GM12864 (cell line): ENCODE measurements at regions not wholly inside any gene's neighbourhood (a gene's known extent, or its start where the extent isn't known, plus 50 kb on each side); places are given as distances from the start of the nearest gene placed in this dataset.

Experiments
- DNase-seq: peaks from one replicate; pipeline ENCODE4 v3.0.0-alpha.2; 2011; ENCODE audit warnings: low read depth
- H3K4me3 ChIP-seq: 2 replicates; pipeline ENCODE4 v1.5.1; 2011; ENCODE audit warnings: mild to moderate bottlenecking, low read depth, low read length, control low read depth
- TF ChIP-seq, protein P1 (sequence below): IDR thresholded peaks from 2 replicates; pipeline ENCODE4 v1.5.1; 2011; ENCODE audit warnings: low read depth, mild to moderate bottlenecking, moderate library complexity, low read length, control low read depth, inconsistent platforms; ENCODE audit errors: missing control alignments

DNA sequence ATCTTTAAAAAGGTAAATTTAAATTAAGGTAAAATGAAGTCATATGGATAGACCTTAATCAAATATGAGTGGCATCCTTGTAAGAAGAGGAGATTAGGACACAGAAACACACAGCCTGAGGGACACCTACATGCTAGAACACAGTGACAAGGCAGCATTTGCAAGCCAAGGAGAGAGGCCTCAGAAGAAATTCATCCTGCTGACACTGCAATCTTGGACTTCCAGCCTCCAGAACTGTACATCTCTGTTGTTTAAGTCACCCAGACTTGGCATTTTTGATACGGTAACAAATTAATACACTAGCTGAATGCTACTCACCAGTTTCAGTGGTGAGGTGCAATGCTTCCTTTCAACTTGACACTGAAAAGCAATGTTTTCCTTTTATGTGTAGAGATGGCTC is 305.0 kb downstream of the TDRD15 start:
- TF ChIP-seq, protein P1, sequence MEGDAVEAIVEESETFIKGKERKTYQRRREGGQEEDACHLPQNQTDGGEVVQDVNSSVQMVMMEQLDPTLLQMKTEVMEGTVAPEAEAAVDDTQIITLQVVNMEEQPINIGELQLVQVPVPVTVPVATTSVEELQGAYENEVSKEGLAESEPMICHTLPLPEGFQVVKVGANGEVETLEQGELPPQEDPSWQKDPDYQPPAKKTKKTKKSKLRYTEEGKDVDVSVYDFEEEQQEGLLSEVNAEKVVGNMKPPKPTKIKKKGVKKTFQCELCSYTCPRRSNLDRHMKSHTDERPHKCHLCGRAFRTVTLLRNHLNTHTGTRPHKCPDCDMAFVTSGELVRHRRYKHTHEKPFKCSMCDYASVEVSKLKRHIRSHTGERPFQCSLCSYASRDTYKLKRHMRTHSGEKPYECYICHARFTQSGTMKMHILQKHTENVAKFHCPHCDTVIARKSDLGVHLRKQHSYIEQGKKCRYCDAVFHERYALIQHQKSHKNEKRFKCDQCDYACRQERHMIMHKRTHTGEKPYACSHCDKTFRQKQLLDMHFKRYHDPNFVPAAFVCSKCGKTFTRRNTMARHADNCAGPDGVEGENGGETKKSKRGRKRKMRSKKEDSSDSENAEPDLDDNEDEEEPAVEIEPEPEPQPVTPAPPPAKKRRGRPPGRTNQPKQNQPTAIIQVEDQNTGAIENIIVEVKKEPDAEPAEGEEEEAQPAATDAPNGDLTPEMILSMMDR: no peak
- H3K4me3 ChIP-seq: no peak overlapping the region
- no peak for DNase-seq

DNA sequence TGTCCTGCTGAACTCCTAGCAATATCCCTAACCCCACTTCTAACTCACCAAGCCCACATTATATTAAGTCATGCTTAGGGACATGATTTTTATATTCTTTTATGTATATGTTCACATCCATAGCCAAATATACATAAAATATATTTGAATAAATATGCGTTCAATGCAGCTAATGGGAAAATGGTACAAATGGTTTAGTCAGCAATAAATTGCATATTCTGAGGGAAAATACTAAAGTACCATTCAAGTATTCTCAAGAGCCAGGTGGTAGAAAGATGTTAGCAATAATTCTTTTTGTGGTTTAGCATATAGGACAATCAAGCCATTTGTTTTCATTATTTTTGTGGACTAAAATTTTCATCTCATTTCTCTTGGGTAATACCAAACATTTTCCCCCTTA is 306.0 kb downstream of the TDRD15 start:
- TF ChIP-seq, protein P1: no peak
- H3K4me3 ChIP-seq: no peak overlapping the region
- DNase-seq: no peak

DNA sequence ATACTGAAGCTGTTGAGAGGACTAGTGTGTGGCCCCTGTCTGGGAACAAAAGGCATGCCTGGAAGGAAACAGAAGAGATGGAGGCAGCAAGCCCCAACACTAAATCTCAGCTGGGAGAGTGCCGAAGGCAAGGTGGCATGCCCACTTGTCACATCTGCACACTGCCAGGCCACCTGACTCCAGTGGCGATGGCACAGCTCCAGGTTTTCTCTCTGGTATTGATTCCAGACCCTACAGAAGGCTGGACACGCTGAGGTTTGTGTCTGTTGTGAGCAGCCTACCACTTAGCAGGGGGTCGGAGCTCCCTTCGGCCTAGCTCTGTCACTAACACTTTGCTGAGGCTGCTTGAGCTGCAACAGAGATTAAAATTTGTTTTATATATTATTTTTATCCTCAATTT is 307.3 kb downstream of the TDRD15 start:
- TF ChIP-seq, protein P1: no peak
- DNase-seq: no peak
- no peak overlapping the region for H3K4me3 ChIP-seq

DNA sequence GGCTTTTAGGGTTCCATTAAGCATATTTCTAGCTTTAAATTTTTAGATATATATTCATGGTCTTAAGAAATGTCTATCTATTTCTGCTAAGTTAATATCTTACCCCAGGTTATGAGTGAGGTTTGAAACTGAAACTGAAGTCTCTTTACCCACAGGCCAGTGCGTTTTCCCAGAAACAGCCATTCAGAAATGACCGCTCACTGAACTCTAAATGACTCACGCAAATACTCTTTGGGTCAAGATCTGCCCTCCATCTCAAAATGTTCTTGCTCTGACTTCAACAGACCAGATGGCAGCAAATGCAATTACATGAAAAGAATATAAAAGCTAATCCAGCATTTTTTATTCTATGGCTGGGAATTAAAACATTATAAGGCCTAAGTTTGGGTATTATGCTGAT is 315.2 kb downstream of the TDRD15 start:
- H3K4me3 ChIP-seq: no peak overlapping the region
- no peak for DNase-seq
- TF ChIP-seq, protein P1: no peak

DNA sequence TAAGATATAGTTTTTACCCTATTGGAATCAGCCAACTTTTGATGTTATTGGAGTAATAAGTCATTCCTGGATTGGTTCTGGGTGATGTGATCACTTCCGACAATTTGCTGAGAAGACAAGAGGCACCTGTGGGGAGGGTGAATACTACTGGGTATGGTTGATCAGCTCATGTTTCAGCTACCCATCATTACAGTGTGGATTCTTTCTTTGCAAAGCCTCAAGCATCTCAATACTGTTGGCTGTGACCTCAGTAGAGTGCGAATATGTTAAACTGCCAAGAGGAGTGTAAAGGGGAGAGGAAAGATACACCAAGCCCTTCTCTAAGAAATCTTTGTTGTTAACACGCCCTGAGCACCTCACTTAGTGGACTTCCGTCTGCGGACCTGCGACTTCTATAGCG is 317.7 kb downstream of the TDRD15 start:
- no peak for DNase-seq
- TF ChIP-seq, protein P1: no peak
- H3K4me3 ChIP-seq: no peak overlapping the region

DNA sequence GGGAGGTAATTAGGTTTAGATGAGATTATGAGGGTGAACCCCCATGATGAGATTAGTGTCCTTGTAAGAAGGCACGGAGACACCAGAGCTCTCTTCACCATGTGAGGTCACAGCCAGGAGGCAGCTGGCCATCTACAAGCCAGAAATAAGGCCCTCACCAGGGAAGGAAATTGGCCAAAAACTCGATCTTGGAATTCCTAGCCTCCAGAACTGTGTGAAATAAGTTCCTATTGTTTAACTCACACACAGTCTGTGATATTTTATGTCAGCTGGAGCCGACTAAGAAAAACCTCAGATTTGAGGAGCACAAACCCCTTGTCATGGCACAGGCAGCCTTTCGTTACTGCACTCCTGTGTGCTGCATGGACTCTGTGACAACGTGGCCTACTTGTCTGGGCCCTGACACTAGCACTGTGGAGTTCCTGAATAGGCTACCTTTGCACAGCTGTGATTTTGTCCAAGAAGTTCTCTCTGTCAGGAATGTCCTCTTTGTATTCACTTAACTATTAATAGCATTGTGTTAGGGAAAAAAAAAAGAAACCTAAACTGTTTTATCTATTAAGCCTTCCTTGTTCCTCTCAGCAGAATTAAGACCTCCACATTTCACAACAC is 319.8 kb downstream of the TDRD15 start:
- DNase-seq: no peak
- TF ChIP-seq, protein P1: no peak
- H3K4me3 ChIP-seq: no peak overlapping the region

DNA sequence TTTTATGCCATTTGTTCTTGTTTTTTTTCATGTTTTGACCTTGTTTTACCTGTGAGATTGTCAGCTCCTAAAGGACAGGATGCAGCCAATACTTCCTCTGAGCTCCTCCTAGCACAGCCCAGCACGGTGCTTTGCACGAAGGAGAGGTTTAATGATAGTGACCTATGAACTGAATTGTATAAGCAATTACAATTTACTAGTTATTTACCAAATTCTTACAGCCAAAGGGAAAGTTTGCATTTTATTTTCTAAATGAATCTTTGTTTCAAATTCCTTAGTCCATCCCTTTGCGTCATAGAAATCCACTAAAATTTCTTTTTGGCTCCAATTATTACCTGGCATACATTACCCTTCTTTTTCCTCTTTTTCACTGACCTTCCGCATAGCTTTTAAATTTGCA is 326.1 kb downstream of the TDRD15 start:
- H3K4me3 ChIP-seq: no peak overlapping the region
- no peak for DNase-seq
- TF ChIP-seq, protein P1: no peak
